ENCODE measurements at regions not wholly inside any gene's neighbourhood (a gene's known extent, or its start where the extent isn't known, plus 50 kb on each side); places are given as distances from the start of the nearest gene placed in this dataset.

GRCh38 chr6:22681761-22682160, 112.4 kb downstream of the HDGFL1 start:
- TF ChIP-seq POLR2AphosphoS5 (IDR thresholded peaks at IDR 0.05), result no peak
- no peak for TF ChIP-seq POLR2A (IDR thresholded peaks at IDR 0.05; ENCODE audit: low read depth)
- TF ChIP-seq CTCF (IDR thresholded peaks at IDR 0.05), result no peak

Measured in esophagus muscularis mucosa (tissue), 3 donors.